HG03378 (cell line): ENCODE measurements at regions not wholly inside any gene's neighbourhood (a gene's known extent, or its start where the extent isn't known, plus 50 kb on each side); places are given as distances from the start of the nearest gene placed in this dataset.
A peak's percentile ranks its signal among the peaks of the same experiment; 100 is the strongest.
"Not testable (repeated sequence)": the region's sequence is repeated elsewhere in the genome, so short reads cannot be mapped to it uniquely, and the experiment has no call there.

Experiments
- ATAC-seq: cut with Tn5 transposase; IDR thresholded peaks from one replicate; pipeline ENCODE4 v1.9.1; 2021; ENCODE audit warnings: mild to moderate bottlenecking, moderate library complexity; ENCODE audit not compliant: unreplicated experiment

DNA sequence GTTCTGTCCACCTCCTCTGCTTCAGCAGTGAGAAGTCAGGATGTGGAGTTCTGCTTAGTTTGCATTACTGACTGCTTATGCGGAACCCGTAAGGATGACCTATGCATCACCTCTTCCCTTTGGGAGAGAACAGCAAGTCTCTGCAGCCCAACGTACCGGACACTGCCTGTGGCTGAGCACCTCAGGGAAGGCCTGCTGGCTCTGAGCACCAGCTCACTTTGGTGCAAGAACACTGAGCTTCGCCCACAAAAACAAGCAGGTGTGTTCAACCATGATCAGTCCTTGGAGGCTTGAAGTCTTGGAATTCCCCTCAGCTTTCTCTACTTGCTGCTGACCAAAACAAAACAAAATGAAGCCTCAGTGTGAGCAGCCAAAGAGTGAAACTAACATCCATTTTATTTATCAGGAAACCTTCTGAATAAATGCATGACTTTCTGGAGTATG is 52.7 kb upstream of the NCK2 start:
- peak; percentile 84 for ATAC-seq

- no peak for ATAC-seq
These were observed 54.1 kb upstream of the NCK2 start for GRCh38 chr2:105690566-105690965.

DNA sequence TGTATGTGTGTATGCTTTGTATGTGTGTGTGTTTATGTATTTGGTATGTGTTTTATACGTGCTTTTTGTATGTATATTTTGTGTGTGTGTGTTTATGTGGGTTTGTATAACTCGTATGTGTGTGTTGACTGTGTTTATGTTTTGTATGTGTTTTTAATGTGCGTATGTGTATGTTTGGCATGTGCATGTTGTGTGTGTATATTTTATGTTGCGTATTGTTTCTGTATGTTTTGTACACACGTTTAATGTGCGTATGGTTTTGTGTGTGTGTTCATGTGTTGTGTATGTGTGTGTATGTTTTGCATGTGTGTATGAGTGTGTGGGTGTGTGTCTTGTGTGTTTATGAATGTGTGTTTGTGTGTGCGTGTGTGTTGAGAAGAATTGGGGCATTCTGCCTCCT is 55.2 kb upstream of the NCK2 start:
- ATAC-seq = no peak

DNA sequence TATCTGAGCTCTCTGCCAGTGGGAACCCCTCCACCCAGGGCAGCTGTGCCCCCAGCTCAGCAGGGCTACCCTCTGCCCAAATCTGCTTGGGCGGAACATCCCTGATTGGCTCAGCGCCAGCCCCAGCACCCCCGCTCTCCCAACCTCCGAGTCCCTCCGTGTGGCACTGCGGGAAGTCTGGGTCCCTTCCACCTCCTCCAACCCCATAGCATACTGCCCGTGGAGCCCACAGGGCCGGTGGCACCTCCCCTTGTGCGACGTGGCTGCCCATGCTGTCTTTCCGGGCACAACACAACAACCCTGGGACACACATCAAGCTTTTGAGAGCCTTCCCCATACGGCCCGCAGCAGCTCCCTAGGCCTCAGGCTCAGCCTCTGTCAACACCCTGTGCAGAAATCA is 55.8 kb upstream of the NCK2 start:
- ATAC-seq = no peak

- no peak for ATAC-seq
These were observed 58.1 kb upstream of the NCK2 start for GRCh38 chr2:105686588-105686987.

- no peak for ATAC-seq
These were observed 61.7 kb upstream of the NCK2 start for GRCh38 chr2:105683011-105683492.

DNA sequence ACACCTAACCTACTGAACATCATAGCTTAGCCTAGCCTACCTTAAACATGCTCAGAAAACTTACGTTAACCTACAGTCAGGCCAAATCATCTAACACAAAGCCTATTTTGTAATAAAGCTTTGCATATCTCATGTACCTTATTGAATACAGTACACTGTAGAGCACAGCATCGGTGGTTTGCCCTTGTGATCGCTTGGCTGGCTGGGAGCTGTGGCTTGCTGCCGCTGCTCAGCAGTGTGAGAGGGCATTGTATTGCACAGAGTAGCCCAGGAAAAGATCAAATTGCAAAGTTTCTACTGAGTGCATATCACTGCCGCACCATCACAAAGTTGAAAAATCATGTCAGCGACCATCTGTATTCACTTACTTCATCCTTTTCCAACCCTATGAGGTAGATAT is 62.3 kb upstream of the NCK2 start:
- no peak for ATAC-seq

DNA sequence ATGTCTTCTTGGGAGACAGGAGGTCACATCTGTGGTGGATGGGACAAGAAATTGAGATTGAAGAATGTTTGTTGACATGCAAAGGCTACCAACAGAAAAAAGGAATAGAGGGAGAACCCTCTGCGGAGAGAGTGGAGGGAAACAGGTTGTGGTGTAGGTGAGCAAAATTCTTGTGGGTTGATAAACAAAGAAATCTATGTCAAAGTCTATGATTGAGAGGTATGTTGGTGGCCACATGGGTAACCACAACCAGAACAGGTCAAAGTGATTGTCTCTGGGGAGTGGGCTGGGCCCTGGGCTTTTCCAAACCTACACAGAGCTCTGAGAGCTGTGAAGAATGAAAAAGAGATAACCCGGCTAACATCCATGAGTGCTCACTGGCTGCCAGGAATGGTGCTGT is 62.8 kb upstream of the NCK2 start:
- ATAC-seq = no peak

DNA sequence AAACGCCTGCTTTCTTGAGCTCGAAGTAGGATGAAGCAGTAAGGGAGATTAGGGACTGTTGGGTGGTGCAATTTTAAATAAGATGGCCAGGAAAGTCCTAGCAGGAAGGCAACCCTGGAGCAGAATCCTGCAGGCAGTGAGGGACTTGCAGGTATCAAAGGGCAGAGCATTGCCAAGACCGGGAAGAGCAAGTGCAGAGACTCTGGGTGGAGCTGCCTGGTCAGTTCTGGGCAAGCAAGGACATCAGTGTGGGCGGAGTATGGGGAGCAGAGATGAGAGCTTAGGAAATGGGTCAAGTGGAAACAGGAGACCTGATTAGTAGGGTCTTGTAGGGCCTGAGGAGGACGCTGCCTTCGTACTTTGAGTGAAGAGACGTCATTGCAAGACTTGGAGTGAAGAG is 64.4 kb upstream of the NCK2 start:
- no peak for ATAC-seq

- no peak for ATAC-seq
These were observed 66.4 kb upstream of the NCK2 start for GRCh38 chr2:105678346-105678745.

- no peak for ATAC-seq
These were observed 66.8 kb upstream of the NCK2 start for GRCh38 chr2:105677901-105678300.

DNA sequence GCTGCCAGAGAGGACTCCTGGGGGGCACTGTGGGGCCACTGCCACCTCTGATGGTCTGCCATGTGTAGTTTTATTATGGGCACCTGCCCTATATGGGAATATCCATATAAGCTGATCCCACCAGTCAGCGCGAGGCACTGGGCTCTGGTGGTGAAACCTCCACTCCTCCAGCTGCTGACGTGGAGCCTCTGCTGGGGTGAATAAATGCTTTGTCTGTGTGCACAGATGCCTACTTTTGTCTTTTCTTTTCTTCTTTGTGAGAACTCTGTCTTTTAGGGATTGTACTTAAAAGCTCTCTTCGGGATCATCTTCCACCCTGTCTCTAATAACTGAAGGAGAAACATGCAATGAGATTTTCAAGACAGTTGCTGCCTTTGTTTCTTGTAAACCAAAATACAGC is 68.9 kb upstream of the NCK2 start:
- no peak for ATAC-seq

GRCh38 chr2:105674859-105675541 is 69.7 kb upstream of the NCK2 start:
- ATAC-seq = no peak

DNA sequence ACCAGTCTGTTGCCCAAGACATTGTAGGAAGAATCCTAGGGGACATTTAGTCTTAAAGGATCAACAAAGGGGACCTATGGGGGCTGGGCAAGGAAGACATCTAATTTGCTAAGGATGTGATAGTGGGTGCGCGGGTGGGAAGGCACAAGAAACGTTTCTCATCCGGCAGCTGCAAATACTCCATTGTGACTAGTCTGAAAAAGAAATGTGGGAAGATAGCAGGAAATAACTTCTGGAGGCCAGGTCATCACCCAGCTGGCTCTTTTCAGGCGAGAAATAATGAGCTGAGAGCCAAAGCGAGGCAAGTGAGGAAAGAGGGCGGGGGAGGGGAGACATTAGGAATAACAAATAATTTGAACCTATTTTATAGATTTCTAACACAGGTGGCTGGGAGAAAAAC is 70.3 kb upstream of the NCK2 start:
- ATAC-seq = no peak

- no peak for ATAC-seq
These were observed 73.6 kb upstream of the NCK2 start for GRCh38 chr2:105671156-105671555.

DNA sequence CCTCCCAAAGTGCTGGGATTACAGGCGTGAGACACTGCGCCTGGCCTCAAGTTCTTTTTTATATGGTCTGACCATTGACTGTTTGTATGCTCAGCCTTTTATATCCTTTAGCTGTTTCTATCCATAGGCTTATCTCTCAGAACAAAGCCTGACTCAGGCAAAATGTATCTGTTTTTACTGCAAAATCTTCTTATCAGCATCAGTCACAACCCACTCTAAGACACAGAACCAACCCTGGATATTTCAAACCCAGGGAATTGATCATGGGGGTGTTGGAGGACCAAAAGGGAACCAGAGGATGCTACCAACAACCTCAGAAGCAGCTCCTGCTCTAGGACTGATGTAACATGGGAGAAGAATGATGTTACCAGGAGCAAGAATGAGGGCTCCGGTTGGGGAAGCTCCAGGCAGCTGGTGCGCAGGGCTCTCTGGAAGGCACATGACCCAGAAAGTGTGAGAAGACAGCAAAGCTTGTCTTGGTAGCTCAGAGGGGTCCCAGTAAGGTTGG is 75.3 kb upstream of the NCK2 start:
- no peak for ATAC-seq

DNA sequence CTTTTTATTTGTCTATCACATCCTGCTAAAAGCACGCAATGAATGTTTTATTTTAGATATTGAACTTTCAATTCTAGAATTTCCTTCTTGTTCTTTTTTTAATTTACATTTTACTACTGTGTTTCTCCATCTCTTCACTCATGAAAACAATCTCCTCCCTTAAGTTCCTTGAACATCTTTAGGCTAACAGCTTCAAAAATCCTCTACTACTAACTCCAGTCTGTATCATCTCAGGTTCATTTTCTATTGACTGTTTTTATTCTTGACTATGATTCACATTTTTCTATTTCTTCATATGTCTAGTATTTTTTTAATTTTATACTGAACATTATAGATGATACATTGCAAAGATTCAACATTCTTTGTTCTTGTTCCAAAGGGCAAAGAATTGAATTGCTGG is 79.2 kb upstream of the NCK2 start:
- ATAC-seq = no peak

DNA sequence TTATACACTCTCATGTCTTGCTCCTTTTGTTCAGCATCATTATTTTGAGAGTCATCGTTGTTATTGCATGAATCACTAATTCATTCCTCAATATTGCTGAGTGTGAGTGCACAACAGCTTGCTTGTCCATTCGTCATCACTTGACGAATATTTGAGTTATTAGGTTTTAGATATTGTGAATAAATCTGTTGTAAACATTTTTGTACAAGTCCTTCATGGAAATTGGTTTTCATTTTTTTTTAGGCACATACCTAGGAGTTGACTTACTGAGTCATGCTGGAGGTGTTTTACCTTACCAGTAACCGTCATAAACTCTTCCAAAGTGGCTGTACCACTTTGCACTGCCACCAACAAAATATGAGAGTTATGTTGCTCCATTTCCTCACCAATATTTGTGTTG is 84.2 kb upstream of the NCK2 start:
- no peak for ATAC-seq

DNA sequence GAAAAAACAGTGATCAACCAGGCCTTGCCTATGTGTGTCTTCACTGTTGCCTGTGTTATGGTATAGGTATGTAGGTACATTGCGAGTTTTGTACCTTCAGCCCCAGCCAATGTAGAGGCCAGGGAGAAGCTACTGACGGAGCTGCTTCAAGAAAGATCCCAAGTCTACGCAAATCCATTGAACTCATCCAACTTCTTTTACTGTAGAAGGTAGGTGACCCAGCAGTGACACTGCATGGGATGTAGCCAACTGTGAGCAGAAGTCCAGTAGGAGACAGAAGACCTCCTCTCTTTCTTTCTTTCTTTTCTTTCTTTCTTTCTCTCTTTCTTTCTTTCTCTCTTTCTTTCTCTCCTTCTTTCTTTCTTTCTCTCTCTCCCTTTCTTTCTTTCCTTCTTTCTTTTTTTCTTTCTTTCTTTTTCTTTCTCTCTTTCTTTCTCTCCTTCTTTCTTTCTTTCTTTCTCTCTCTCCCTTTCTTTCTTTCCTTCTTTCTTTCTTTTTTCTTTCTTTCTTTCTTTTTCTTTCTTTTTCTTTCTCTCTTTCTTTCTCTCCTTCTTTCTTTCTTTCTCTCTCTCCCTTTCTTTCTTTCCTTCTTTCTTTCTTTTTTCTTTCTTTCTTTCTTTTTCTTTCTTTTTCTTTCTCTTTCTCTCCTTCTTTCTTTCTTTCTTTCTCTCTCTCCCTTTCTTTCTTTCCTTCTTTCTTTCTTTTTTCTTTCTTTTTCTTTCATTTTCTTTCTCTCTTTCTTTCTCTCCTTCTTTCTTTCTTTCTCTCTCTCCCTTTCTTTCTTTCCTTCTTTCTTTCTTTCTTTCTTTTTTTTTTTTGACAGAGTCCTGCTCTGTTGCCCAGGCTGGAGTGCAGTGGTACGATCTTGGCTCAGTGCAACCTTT is 88.7 kb upstream of the NCK2 start:
- not testable (repeated sequence) for ATAC-seq

- ATAC-seq = no peak
These were observed 89.5 kb upstream of the NCK2 start for GRCh38 chr2:105655244-105655643.

- no peak for ATAC-seq
These were observed 90.2 kb upstream of the NCK2 start for GRCh38 chr2:105654474-105655004.

DNA sequence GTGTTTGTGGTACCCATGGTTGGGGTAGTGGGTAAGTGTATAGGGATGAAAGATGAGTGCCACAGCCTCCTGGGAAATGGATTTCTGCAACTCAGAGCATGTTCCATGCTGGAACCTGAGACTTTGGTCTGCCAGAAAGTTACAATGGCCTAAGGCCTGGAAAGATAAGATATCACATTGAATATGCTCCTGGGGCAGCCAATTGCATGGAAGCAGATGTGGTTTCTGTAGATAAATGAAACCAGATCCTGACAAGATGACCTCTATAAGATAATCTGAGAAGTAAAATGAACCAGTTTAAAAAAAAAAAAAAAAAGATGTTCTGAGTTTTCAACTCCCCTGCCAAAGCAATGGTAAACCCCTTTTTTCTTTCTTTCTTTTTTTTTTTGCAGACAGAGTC is 91.4 kb upstream of the NCK2 start:
- no peak for ATAC-seq
